B cell (primary cell): ENCODE measurements at regions not wholly inside any gene's neighbourhood (a gene's known extent, or its start where the extent isn't known, plus 50 kb on each side); places are given as distances from the start of the nearest gene placed in this dataset.

Experiments used
- EZH2 ChIP-seq: IDR thresholded peaks from 2 replicates; pipeline ENCODE4 v1.6.1; 2012; ENCODE audit warnings: borderline replicate concordance, low read depth, mild to moderate bottlenecking, moderate library complexity, low read length; ENCODE audit not compliant: insufficient read depth, poor library complexity, severe bottlenecking
- TF ChIP-seq, protein P1 (sequence below): fragments of 200-600 bp; IDR thresholded peaks from one replicate; pipeline ENCODE4 v1.8.0; 2022; ENCODE audit warnings: antibody characterized with exemption, mild to moderate bottlenecking

DNA sequence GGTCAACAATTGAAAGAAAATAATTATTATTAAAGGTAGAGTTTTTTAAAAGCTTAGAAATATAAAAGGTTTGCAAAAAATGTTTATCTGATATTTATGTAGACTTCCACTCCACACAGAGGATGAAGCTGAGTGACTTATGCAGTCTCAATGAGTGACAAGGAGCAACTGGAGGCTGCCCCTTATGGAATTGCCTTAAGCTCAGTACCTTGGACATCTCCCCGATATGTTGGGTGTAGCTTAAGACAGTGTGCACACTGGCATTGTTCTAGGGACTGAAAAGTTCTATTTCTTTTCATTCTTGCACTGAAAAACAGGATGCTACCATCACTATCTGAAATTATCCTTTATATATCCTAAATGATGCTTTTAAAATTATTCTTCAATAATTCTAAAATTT is 292.1 kb downstream of the PRDM5 start:
- TF ChIP-seq, protein P1, sequence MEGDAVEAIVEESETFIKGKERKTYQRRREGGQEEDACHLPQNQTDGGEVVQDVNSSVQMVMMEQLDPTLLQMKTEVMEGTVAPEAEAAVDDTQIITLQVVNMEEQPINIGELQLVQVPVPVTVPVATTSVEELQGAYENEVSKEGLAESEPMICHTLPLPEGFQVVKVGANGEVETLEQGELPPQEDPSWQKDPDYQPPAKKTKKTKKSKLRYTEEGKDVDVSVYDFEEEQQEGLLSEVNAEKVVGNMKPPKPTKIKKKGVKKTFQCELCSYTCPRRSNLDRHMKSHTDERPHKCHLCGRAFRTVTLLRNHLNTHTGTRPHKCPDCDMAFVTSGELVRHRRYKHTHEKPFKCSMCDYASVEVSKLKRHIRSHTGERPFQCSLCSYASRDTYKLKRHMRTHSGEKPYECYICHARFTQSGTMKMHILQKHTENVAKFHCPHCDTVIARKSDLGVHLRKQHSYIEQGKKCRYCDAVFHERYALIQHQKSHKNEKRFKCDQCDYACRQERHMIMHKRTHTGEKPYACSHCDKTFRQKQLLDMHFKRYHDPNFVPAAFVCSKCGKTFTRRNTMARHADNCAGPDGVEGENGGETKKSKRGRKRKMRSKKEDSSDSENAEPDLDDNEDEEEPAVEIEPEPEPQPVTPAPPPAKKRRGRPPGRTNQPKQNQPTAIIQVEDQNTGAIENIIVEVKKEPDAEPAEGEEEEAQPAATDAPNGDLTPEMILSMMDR, result no peak
- TF ChIP-seq EZH2, result no peak
